Lung (tissue), 11 donors: ENCODE measurements at regions not wholly inside any gene's neighbourhood (a gene's known extent, or its start where the extent isn't known, plus 50 kb on each side); places are given as distances from the start of the nearest gene placed in this dataset.

ENCODE experiments used
- ATAC-seq: fragments of 200-7000 bp; cut with Tn5 transposase; one replicate; pipeline ENCODE4 v1.9.1; 2020; ENCODE audit warnings: moderate number of reproducible peaks; ENCODE audit not compliant: insufficient read depth, low FRiP score
- DNase-seq, 3 donors: peaks; one replicate each; pipeline ENCODE4 v3.0.0-alpha.2; 2013 to 2017
- H3K27ac ChIP-seq, 2 donors: one replicate each; pipeline ENCODE4 v1.5.1; 2013; ENCODE audit warnings: mild to moderate bottlenecking in 2 of 2, moderate library complexity in 2 of 2, control low read depth in 1 of 2, inconsistent platforms in 1 of 2, low read depth in 1 of 2, low read length in 1 of 2
- H3K27me3 ChIP-seq, 3 donors: one replicate each; pipeline ENCODE4 v1.5.1; 2013; ENCODE audit warnings: low read length in 2 of 3; ENCODE audit not compliant: control insufficient read depth in 3 of 3, insufficient read depth in 3 of 3
- H3K36me3 ChIP-seq, 4 donors: one replicate each; pipeline ENCODE4 v1.5.1; 2013; ENCODE audit warnings: low read length in 4 of 4, mild to moderate bottlenecking in 1 of 4, moderate library complexity in 1 of 4; ENCODE audit not compliant: control insufficient read depth in 4 of 4, insufficient read depth in 4 of 4
- H3K4me1 ChIP-seq, 5 donors: one replicate each; pipeline ENCODE4 v1.5.1; 2013; ENCODE audit warnings: low read length in 5 of 5, mild to moderate bottlenecking in 2 of 5, moderate library complexity in 1 of 5; ENCODE audit not compliant: control insufficient read depth in 5 of 5, insufficient read depth in 5 of 5
- H3K4me3 ChIP-seq: one replicate; pipeline ENCODE4 v1.5.1; 2013; ENCODE audit warnings: mild to moderate bottlenecking, control low read depth, moderate library complexity
- H3K9ac ChIP-seq, 2 donors: one replicate each; pipeline ENCODE4 v1.5.1; 2013; ENCODE audit warnings: low read length in 2 of 2, control low read depth in 1 of 2; ENCODE audit not compliant: insufficient read depth in 1 of 2
- H3K9me3 ChIP-seq, 4 donors: one replicate each; pipeline ENCODE4 v1.5.1; 2013; ENCODE audit warnings: low read length in 3 of 4, mild to moderate bottlenecking in 1 of 4, moderate library complexity in 1 of 4; ENCODE audit not compliant: control insufficient read depth in 4 of 4, insufficient read depth in 3 of 4
- CTCF ChIP-seq: IDR thresholded peaks from 2 replicates; pipeline ENCODE4 v1.5.1; 2012; ENCODE audit warnings: mild to moderate bottlenecking; ENCODE audit errors: control extremely low read depth, extremely low read depth
- WGBS, 2 donors: extraction: QIAGEN DNeasy Blood & Tissue Kit; methylation state at CpG; one replicate each; pipeline ENCODE4 v1.1.7; 2013; 5-methylcytosine and 5-hydroxymethylcytosine counted together
- donor health status: control.
- donor health status: control.
- donor health status: Bipolar disorder and iron deficiency.
- donor health status: healthy.
- donor health status: DM: yes; HTN: yes; CAD: no.

GRCh38 chr10:80861882-80862281 is 324.2 kb downstream of the SH2D4B start:
- H3K27me3 ChIP-seq = no peaks in the 10 kb centered on the region
- H3K36me3 ChIP-seq = no peaks in the 10 kb centered on the region
- DNase-seq (no peak), ATAC-seq (no peak)
- H3K4me1 ChIP-seq = no peaks in the 10 kb centered on the region
- no peak overlapping the region for H3K4me3 ChIP-seq
- no peak overlapping the region for H3K9ac ChIP-seq
- no peak overlapping the region for H3K27ac ChIP-seq
- H3K9me3 ChIP-seq = no peaks in the 10 kb centered on the region
- no peak for TF ChIP-seq CTCF

GRCh38 chr10:80870282-80870681 is 332.6 kb downstream of the SH2D4B start:
- Histone ChIP-seq H3K27ac (no peak overlapping the region), H3K4me3 (no peak overlapping the region), H3K27me3 (no peaks in the 10 kb centered on the region), H3K9me3 (peaks cover 0 to 6% (median 0%) of the 10 kb centered on the region in 4 donors), H3K4me1 (no peaks in the 10 kb centered on the region), H3K9ac (no peak overlapping the region), H3K36me3 (no peaks in the 10 kb centered on the region)
- 88 to 95% methylated on average over 1 of the region's 1 CpG for WGBS, 2 donors
- ATAC-seq (no peak), DNase-seq (no peak)
- TF ChIP-seq CTCF = no peak

- Histone ChIP-seq H3K9me3 (peaks cover 0 to 6% (median 0%) of the 10 kb centered on the region in 4 donors), H3K27ac (no peak overlapping the region), H3K36me3 (no peaks in the 10 kb centered on the region), H3K9ac (no peak overlapping the region), H3K4me1 (no peaks in the 10 kb centered on the region), H3K4me3 (no peak overlapping the region), H3K27me3 (no peaks in the 10 kb centered on the region)
- DNase-seq = no peak
- ATAC-seq = no peak
- TF ChIP-seq CTCF = no peak
These were observed 333.4 kb downstream of the SH2D4B start for GRCh38 chr10:80871083-80871482.

DNA sequence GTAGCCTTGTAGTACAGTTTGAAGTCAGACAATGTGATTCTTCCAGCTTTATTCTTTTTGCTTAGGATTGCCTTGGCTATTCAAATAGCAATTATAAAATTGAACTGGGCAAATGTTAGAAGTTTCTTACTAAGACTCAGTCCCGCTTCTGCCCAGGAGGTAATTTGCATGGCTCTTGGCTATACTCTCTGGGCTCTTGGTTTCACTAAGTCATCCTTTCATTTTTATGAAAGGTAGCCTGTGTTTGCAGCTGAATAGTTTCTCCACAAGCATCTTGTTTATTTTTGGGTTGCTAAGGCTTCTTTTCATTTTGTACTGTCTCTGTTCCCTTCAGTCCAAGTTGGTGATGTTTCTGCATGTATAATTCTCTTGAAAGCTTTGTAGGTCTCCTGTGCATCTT is 340.6 kb downstream of the SH2D4B start:
- no peak overlapping the region for H3K4me3 ChIP-seq
- 84 to 88% methylated on average over 1 of the region's 1 CpG for WGBS, 2 donors
- no peaks in the 10 kb centered on the region for H3K36me3 ChIP-seq
- H3K9me3 ChIP-seq = peaks cover 0 to 7% (median 0%) of the 10 kb centered on the region in 4 donors
- no peak for DNase-seq
- no peak overlapping the region for H3K27ac ChIP-seq
- no peak for TF ChIP-seq CTCF
- H3K27me3 ChIP-seq = no peaks in the 10 kb centered on the region
- no peak for ATAC-seq
- H3K9ac ChIP-seq = no peak overlapping the region
- no peaks in the 10 kb centered on the region for H3K4me1 ChIP-seq
